ENCODE measurements at regions not wholly inside any gene's neighbourhood (a gene's known extent, or its start where the extent isn't known, plus 50 kb on each side); places are given as distances from the start of the nearest gene placed in this dataset.

DNA sequence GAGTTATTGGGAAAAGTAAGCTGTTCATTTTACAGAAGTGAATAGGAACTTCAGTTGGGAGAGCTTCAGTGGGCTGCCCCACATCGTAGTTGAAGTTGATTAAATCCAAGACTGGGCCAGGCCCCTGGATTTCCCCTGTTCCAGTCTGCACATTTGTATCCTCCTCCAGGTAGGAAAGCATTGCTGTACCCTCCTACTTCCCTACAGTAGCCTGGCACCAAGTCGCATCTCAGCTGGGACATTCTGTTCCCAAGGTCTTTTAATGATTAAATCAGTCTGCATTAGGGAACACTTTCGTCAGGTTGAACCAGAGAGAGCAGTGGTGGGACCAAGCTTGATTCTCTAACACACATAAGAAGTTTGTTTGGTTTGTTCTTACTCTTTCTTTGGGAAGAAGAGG, 165.8 kb upstream of the PPARGC1A start:
- no peak for TF ChIP-seq CTCF (IDR thresholded peaks at IDR 0.05; ENCODE audit: low read length)
- no peak for TF ChIP-seq EZH2 (IDR thresholded peaks at IDR 0.05; ENCODE audit: borderline replicate concordance, low read length)

Data from OCI-LY1 (cell line).